ENCODE measurements at regions not wholly inside any gene's neighbourhood (a gene's known extent, or its start where the extent isn't known, plus 50 kb on each side); places are given as distances from the start of the nearest gene placed in this dataset.

DNA sequence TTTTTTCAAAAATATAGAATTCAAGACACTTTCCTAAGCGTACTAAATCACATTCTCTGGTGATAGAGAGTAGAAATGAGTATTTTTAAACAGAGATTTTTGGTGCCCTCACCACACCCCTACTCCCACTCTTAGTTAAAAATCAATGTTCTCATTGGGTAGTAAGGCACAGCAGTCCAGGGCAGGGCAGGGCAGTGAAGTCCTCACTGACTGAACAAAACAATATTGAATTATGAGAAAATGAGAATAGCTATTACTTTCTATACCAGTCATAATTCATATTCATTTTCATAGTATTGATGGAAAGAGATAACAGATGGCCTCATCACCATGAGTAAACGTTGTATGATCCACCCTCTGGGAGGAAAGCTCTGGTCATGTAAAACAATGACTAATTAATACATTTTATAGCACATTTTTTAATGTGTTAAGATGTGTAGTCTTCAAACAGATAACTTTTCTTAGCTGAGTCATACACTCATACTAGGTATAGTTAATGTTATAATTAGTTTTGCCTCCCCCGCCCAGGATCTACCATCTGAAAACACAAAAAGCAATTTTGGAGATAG, 686.1 kb downstream of the KCNJ3 start:
- no peak for DNase-seq (ENCODE audit: low spot score)

DNA sequence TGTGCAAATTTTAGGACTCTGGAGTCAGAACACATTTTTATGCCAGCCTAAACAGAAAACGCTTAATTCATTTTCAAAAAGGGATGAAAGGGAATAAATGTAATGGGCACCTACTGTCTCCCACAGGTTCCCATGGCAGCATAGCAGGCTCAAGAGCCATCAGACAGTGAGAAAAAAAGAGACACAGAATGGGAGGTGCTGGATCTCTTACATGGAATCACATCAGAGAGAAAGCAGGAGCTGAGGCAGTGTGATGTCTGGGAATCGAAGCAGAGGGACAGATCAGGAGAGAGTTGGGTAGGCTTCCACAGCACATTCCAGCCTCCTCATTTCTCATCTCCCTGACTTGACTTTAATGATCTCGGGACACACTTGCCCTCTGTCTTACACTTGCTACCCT, 684.3 kb downstream of the KCNJ3 start:
- DNase-seq (ENCODE audit: low spot score) = no peak

DNA sequence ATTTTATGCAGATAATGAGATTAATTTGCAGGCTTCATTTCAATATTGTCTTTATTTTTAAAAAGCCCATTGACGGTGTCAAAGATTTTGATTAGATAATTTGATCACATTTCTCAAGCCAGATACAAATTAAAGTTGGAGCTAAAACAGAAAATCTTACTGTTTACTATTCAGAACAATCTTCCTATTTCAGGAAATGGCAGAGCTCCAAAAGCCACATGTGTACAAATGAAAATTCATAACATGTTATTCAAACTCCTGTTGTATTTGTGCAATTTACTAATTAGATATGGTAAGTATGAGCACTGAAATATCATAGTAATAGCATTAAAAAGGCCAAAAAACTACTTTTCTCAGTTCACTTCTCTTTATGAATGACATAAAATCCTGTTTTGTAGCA, 682.9 kb downstream of the KCNJ3 start:
- DNase-seq (ENCODE audit: low spot score) = no peak

DNA sequence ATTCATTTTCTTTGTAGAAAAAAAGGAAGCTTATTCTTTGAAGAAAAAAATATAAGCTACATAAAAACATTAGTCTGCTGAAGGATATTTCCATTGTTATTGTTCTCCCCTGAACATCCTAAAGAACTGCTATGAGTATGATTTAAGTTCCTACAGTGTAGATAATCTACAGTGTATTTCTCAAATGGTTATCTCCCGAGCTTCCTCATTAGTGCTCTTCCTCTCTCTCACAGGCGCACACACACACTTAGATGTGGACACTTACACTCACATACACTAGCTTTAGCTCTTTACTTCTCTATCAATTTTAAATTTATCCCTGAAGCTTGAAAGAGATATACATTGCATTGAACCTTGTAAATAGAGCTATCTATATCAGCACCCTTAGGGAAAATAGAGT, 681.0 kb downstream of the KCNJ3 start:
- DNase-seq (ENCODE audit: low spot score) = no peak

DNA sequence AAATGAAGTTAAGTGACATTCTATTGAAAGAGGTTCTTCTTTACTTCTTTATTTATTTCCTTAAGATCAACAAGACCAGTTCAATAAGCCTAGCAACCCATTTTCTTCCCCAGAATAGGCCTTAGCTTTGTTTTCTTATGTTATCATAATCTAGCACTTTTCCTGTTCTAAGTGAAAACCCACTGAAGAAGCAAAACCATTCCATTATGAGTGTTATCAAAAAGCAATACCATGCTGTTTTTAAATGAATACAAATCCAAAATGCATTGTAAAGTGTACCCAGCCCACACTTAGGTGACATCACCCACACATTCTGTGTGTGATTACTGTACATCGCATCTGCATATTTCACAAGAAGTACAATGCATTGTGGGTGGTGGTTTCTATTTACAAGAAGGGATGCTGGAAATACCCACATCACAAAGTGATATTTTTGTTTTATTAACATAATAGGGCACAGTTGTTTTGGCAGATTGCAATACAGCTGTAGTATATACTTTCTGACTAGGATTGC, 679.5 kb downstream of the KCNJ3 start:
- DNase-seq (ENCODE audit: low spot score) = no peak

DNA sequence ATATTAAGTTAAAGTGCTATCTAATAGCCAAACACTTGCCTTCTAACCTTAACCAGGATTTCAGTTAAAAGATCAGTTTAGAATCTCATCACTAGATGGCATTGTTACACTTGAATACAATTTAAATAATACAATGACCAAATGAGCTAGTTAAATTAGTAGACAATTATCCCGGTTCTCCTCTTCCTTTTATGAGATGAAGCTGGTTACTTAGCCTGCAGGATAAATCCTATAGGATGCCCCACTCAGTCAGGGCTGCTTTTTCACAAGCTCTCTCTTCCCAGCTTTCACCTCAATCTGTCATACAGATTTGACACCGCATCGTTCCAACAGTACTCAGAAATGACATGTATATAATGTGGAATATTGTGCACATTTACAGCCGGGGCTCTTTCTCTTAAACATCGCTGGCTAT, 678.8 kb downstream of the KCNJ3 start:
- DNase-seq (ENCODE audit: low spot score) = peak; percentile 2

DNA sequence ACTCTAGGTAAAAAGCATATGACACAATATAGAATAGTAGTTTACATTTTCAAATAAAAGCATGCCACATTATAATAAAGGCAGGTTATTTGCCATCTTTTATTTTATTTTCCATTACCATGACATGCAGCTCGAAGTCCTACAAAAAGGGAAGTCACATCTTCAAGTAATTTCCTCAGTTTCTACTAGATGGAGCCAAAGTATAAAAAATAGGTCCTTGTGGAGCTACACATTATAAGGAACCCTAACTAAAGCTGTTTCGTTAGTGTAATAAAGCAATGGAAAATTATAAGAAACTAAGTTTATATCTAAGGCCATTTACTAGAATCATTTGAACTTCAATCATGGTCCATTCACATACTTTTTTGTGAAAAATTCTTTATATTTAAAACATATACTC, 674.5 kb downstream of the KCNJ3 start:
- no peak for DNase-seq (ENCODE audit: low spot score)

DNA sequence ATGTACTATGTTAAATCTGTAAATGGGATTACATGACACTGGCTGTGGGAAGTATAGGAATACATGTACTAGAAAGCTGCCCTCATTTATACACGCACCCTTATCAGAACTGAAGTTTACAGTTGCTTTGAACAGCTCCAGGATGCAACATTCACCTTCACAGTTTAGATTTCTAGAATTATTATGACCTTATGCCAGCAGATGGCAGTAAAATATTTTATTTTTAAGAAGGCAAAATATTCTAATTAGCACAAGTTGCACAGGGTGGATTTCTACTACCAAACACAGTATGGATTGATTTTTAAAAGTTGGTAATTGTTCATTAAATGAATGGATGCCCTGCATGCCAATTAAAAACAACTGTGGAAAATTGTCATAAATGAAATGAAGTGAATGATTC, 670.4 kb downstream of the KCNJ3 start:
- DNase-seq (ENCODE audit: low spot score) = no peak

DNA sequence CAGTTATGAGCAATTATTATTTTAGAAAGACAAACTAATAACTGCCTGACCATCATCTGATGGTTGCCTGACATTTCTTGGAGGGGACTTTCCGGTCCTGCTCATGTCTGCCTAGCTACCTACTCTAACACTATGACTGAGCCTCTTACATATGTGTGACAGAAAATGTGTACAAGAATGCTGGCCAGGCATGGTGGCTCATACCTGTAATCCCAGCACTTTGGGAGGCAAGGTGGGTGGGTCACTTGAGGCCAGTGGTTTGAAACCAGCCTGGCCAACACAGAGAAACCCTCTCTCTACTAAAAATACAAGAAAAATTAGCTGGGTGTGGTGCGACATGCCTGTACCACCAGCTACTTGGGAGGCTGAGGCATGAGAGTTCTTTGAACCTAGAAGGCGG, 666.3 kb downstream of the KCNJ3 start:
- no peak for DNase-seq (ENCODE audit: low spot score)

DNA sequence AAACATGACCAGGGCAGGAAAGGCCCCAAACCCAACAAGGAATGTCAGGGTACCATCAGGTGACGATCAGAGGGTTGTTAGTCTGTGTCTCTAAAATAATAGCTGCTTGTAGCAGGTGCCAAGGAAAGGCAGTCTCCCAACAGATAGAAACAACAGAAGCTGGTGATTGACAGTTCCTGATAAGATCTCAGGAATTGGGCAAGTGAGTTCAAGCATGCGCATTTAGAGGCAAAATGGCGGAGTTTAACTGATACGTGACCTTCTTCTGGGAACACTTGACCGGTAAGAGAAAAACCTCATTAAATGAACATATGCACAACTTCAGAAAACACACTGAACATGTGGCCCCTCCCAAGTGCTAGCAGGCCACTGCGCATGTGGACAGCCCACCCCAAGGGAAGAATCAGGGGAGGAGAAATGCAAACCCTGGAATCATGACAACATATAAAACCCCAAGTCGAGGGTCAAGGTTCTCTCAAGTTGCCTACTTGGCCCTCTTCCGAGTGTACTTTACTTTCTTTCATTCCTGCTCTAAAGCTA, 664.9 kb downstream of the KCNJ3 start:
- no peak for DNase-seq (ENCODE audit: low spot score)

DNA sequence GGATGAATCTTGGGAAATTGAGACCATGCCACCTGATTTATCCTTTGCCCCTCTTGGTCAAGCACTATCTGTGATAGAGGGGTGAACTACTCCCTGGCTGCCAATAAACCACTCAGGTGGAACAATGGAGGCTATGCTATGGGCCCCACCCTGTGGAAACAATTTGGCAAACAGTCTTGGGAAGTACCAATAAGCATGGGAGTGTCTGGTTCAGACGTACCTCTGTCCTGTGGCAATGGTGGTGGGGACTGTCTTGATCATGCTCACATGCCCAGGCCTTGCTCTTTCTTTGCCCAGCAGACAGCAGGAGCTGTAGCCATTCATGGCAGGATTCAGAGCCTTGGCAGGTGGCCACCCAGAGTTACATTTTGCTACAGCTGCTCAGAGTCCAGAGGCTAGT, 658.7 kb downstream of the KCNJ3 start:
- DNase-seq (ENCODE audit: low spot score) = no peak

DNA sequence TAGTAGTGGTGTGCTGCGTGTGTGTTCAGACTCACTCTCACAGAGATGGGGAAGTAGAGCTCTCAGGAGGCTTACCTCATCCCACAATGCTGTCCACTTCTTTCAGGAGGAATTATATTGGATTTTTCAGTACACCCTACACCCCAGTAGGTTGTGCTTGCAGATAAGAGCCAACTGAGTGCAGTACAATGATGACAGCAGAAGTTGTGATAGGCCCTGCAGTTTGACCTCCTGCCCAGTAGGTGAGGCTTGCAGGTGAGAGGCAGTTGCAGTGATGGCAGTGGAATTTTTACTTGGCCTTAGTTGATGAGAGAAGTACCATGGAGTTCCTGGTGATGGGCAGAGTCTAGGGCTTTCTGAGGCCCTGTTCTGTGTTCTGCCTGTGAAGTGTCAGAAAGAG, 657.8 kb downstream of the KCNJ3 start:
- DNase-seq (ENCODE audit: low spot score) = no peak

DNA sequence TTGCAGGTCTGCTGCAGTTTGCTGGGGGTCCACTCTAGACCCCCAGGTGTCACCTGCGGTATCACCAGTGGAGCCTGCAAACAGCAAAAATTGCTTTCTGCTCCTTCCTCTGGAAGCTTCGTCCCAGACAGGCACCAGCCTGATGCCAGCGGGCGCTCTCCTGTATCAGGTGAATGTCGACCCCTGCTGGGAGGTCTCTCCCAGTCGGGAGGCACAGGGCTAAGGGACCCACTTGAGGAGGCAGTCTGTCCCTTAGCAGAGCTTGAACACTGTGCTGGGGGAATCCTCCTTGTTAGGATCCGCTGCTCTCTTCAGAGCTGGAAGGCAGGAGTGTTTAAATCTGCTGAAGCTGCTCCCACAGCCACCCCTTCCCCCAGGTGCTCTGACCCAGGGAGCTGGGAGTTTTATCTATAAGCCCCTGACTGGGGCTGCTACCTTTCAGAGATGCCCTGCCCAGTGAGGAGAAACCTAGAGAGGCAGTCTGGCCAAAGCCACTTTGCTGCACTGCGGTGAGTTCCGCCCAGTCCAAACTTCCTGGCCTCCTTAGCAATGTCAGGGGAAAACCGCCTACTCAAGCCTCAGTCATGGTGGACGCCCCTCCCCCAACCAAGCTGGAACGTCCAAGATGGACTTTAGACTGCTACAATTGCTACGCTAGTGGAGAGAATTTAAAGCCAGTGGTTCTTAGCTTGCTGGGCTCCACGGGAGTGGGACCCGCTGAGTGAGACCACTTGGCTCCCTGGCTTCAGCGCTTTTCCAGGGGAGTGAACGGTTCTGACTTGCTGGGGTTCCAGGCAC, 652.5 kb downstream of the KCNJ3 start:
- no peak for DNase-seq (ENCODE audit: low spot score)

DNA sequence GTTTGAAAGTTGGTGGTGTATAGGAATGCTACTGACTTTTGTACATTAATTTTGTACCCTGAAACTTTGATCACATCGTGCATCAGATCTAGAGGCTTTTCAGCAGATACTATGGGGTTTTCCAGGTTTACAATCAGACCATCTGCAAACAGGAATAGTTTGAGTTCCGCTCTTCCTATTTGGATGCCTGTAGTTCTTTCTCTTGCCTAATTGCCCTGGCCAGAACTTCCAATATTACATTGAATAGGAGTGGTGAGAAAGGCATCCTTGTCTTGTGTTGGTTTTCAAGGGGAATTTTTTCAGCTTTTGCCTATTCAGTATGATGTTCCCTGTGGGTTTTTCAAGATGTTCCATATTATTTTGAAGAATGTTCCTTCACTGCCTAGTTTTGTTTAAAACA, 633.5 kb downstream of the KCNJ3 start:
- no peak for DNase-seq (ENCODE audit: low spot score)

DNA sequence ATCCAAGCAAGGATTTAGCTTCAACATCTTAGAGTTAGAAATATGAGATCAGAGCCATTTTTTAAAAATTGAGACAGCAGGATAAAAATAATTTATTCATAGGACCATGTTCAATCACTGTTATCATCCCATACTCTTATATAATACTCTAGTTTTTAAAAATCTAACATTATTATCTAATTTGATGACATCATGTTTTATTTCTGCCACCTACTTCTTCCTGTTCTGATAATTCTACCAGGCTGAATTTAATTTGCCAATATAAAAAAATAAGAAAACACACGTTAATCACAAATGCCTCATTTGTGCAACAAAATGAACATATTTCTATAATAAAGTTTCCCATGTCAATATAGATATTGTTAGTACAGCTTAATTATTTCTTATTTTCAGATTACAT, 621.7 kb downstream of the KCNJ3 start:
- DNase-seq (ENCODE audit: low spot score) = no peak

DNA sequence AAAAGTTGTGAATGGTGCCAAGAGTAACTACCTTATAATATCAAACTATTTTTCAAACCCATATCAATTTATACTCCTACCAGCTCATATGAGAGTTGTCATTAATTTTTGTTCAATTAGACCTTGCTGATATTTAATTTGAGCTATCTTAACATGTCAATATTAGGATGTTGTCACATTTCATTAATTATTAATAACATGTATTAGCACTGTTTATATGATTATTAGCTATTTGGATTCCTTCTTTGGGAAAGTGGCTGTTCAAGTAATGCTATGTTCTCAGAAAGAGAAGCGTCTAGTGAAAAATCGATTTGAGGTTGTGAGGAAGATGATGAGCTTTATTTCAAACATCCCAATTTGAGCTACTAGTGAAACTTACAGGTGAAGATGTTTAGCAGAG, 620.2 kb downstream of the KCNJ3 start:
- no peak for DNase-seq (ENCODE audit: low spot score)

DNA sequence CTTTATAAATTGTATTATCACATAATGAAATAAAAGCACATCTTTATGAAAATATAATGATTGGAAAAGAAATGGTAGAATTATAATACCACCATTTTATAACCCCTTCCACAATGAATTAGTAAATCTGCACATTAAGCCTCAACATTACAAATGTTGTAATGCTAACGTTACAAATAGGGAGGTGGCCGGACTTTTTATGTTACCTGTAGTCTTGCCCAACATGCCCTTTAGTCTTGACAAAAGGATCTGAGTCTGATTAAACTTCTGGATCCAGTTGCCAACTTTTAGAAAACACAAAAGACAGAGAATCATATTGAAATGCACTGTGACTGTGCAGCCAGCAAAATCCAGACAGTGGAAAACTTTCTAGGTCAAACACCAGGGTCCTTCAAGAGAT, 617.3 kb downstream of the KCNJ3 start:
- DNase-seq (ENCODE audit: low spot score) = no peak

DNA sequence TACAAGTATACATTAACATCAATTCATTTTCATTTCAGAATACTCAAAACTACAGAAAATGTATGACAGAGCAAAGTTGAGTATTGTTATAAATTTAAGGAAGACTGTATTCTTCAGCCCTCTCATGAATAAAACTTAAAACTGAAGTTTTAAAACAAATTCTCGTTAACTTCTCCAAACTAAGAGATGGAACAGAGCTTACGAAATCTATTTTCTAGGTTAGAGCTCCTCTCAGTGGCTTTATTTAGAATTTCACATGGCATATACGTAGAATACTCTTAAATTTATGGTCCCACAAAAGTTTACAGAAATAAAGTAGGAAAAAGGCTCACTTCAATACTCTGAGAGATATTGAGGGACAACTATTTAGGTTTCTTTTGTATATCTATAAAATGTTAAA, 612.1 kb downstream of the KCNJ3 start:
- DNase-seq (ENCODE audit: low spot score) = no peak

DNA sequence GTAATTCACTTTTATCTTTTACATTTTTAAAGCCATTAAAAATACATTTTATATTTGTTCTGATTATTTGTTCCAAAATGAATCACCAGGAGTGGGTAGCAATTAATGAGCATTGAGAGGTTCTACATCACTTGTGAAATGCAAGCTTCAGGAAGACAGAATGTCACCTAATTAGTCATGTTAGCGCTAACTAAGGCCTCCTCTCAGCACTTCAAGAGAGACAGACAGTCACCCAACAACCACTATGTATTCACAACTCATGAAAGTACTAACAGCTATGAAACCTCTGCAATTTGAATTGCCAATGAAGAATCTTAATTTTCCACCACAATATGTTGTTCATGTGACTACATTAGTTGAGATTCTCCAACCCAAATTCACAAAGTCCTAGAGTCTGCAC, 611.0 kb downstream of the KCNJ3 start:
- DNase-seq (ENCODE audit: low spot score) = no peak

DNA sequence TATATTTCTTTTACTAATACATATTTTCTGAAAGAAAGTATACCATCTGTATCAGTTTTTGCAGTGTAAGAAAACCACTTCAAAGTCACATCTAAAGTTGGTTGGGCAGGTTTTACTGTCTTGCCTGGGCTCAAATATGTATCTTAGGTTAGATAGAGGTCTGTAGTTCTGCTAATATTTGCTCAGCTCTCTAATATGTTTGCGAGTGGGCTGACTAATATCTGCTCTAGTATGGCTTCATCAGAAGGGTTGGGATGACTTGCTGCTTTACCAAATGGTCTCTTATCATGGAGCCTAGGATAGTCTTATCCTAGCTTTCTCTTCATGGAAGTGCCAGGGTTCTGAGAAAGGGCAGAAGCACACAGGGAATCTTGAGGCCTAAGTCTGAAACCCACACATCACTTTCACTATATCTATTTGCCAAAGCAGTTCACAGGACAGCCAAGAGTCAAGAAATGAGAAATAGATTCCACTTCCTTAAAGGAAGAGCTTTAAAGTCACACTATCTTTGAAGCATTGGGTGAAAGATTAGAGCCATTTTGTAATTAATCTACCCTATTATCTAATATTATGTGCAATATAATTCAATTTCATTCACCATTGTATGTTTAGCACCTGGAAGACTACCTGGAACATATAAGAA, 610.0 kb downstream of the KCNJ3 start:
- no peak for DNase-seq (ENCODE audit: low spot score)

DNA sequence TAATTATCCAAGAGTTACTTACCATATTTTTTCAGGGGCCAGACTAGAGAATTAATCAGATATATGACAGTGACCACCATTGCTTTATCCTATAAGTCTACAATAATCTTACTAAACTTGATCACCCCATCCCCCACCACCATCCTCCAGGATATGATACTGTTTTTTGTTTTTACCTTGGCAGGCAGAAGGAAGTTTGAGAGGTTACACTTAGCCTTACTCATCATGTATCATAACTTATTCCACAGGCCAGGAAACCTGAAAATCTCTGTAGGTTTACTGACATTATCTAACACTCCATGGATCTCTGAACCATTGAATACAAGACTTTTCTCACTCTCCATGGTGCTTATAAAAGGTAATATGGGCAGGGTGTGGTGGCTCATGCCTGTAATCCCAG, 602.7 kb downstream of the KCNJ3 start:
- no peak for DNase-seq (ENCODE audit: low spot score)

DNA sequence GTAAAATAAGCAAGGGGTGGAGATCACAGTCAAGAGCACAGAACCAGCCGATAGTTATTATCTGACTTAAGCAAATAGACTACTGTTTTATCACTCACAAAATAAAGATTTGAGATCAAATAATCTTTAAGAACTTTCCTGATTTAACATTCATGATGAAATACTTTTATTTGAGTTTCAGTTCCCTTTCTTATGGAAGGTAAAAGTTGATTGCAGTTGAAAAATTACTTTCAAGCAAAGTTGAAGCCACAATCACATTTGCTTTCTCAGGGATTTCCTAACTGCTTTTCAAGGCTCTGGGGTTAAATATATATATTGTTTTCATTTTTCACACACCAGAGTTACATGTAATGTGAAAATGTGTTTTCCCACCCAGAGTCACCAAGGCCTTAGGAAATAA, 599.5 kb downstream of the KCNJ3 start:
- DNase-seq (ENCODE audit: low spot score) = no peak

DNA sequence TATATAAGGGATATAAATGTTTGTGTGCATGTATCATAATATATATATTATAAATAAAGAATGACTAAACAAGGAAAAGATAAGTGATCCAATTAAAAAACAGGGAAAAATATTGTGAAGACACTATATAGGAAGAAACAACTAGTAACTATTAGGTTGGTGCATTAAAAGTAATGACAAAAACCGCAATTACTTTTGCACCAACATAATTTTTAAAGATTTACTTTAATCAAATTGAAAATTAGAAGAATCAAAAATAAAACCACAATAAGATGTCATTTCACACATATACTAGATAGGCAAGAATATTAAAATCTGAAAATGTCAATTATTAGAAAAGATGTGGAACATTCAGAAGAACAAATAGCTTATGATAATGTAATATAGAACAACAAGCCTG, 595.9 kb downstream of the KCNJ3 start:
- DNase-seq (ENCODE audit: low spot score) = no peak
